Right hindlimb (tissue), 1 donor: ENCODE measurements at regions not wholly inside any gene's neighbourhood (a gene's known extent, or its start where the extent isn't known, plus 50 kb on each side); places are given as distances from the start of the nearest gene placed in this dataset.
"Not testable (repeated sequence)": the region's sequence is repeated elsewhere in the genome, so short reads cannot be mapped to it uniquely, and the experiment has no call there.

Experiments used
- DNase-seq: peaks from one replicate; pipeline ENCODE4 v3.0.0-alpha.2; 2018

DNA sequence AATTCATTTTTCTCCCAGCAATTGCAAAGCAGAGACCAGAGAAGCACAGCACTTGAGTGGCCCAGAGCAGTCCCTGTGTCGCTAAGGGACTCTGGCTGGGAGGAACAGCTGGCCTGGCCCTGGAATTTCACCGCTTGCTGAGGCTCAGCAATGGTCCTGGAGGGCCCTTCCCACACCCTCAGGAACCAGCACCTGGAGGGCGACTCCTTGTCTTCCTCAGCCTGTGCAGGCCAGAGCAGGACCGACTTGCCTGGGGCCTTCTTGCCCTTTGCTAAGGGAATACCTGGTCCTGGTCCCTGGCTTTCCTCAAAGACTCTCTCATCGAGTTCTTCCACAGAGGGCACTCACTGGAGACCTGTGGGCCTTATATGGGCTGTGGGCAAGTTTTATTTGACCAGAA lies 294.6 kb downstream of the RPLP1 start:
- DNase-seq = no peak

DNA sequence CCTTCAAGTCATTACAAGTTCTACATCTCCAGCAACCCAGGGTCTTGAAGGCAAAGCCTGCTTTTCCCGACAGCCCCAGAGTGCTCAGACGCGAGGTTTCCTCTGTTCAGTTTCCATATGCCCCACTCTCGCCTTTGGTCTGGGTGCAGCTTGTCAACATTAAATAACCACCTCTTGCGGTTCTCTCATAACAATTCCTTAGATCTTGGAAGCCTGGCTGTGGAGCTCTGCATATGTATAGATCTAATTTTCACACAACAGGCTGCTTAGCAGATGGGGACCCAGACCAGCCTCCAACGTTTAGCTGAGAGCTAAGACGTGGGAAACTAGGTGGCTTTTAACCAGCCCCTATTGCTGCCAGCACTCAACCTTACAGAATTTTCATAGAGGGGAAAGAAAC lies 295.5 kb downstream of the RPLP1 start:
- no peak for DNase-seq

DNA sequence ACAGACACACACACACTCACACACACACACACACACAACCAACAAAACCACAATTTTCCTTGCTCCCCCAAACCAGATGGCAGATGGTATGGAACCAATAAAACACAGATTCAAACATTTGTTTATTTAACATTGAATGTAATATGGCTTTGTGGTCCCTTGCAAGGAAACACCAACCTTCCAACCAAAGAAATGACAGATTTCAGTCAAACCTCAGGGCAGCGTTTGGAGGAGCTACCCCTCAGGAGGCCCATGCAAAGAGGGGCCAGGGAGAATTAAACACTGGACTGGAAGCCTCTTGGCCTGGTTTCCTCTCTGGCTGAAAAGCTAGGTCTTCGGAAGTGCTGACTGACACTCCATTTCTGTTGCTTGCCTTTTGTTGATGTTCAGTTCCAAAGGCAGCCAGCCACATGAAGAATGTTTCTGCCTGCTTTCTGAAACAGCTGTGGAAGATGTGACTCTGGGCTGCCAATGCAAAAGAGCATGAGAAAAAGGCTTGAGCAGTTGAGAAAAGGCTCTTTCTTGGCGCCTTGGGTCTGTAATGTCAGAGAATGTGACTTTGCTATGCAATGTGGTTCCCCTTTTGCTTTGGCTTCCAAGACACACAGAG lies 296.1 kb downstream of the RPLP1 start:
- peak; percentile 56 for DNase-seq

DNA sequence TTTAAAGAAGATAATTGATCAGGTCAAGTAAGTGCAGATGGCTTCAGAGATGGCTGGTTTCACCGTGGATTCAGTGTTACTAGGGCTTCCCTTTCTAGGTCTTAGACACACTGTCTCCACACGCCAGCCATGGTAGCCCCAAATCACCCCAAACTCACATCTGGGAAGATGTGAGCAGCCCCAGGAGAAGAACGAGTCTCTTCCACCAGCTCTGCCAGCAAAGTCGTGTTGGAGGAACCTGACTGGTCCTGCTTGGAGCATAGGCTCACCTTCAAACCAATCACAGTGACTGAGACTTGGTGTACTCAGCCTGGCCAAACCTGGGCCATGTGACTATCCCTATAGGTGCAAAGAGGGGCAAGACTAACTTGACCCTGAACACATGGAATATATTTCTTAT lies 296.7 kb downstream of the RPLP1 start:
- DNase-seq = no peak

DNA sequence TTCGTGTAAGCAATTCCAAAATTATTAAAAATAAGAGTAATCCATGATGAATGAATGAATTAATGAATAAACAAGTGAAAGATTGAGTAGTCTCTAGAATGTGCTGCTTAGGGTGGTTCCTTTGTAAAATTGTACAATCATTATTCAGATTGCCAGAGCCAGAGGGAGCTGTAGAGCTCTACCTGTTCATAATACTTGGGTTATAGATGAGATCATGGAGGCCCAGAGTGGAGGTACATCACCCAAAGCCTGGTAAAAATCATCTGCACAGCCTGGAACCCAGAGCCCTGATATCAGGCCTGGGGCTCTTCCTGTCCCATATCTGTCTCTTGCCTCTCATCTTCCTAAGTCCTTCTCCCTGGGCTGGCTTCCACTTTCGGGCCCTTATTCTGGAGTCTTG lies 297.2 kb downstream of the RPLP1 start:
- no peak for DNase-seq

DNA sequence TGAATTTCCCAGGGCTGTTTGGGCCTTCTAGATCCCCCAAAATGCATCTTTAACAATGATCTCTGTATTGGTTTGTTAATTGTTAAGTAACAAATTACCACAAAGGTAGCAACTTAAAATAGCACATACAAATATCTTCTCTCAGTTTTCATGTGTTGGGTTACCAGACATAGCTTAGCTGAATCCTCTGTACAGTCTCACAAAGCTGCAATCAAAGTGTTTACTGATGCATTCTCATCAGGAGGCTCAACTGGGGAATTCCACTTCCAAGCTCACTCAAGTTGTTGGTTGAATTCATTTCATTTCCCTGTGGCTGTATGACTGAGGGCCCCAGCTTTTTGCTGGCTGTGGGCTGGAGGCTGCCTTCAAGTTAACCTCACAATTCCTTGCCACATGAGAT lies 297.6 kb downstream of the RPLP1 start:
- DNase-seq = no peak

DNA sequence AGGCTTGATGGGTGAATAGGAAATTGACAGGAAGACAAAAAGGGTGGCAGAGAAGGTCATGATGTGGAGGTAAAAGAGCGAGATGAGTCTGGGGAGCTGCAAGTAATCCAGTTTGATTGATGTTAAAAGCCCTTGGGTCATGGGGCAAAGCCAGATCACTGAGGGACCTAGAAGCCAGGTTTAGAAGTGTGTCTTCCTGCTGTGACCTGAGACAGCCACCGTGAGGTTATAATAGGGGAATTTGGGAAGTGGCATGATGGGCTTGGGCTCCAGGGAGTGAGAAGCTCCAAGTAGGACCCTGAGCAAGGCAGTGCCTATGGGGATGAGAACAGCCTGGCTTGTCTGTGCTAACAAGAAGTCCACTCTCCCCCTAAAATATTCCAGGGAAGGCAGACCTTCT lies 298.5 kb downstream of the RPLP1 start:
- no peak for DNase-seq

DNA sequence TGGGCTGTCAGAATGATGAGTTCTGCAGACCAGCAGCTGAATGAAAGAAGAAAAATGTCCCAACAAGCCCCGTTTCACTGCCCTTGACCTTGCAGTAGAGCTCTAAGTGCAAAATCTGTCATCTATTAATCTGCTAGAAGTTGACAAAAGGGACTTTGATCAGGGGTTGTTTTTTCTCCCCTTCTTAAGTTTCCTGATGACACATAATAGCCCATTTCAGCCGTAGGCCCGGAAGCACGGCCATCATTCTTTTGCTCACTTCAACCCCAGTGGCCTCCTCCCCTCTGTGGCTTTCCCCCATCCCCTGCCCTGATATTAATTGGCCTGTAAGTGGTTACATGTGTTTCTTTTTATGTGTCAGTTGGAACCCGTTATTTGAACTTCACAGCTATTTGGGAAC lies 298.9 kb downstream of the RPLP1 start:
- DNase-seq = no peak

DNA sequence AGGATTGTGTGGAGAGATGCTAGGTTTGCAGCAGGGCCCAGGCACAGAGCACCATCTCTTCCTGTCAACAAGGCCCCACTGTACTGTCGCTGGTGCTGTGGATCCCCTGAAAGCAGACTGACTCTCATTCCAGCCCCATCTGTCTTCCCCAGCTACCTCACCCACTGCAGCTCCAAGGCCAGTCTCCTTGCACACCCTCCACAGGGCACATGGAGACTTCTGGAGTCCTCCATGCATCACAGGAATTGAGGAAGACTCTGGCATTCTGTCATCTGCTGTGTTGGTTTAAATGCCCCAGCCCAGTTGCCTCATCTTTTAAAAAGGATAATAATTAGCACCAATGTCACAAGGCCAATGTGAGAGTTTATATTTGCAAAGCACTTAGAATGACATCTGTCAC lies 301.2 kb downstream of the RPLP1 start:
- DNase-seq = no peak

DNA sequence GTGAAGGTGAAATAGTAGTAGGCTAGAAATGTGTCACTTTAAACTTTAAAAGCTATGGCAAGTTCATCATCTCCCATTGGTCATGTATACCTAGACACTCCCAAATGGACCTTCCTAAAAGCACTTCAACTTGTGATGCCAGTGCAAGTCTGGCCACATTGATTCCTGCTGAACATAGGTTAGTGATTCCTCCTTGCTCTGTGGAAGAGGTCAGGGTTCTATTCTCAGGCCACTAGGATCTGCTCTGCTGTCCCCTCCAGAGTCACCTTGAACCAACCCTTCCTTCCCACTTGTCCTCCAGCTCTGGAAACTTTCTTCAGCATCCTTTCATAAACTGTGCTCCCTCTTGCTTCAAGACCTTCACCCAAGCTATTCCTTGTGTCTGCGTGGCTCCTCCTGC lies 301.7 kb downstream of the RPLP1 start:
- DNase-seq = no peak

DNA sequence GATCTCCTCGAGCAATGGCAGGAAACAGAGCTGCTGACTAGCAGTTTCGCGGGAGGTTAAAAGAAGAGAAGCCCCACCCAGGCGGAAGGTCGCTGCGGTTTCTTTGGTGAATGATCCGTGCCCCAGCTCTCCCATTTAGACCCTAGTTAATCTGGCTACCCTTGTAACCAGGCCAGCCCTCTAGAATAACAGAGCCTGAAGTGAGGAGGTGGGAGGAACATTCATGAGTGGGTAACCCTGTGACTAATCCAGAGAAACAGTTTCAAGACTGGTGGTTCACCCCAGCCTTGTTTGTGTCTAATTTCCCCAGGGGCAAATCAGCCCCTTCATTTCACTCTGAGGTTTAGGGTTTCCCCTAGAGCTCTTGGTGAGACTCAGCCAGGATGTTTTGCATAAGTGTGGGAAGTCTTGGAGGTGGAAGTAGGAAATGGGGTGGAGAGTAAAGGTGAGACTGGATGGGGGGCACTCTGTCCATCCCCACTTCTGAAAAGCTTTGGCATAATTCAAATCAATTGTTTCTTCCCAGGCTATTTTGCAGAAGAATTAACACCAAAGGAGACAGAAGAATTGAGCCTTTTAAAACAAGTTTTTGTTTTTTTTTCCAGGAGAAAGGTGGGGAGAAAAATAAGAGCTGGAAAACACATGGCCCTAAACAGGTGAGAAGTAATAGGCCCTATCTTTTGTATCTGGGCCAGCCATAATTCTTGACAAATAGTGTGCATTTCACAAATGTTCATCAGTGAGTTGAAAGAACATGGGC lies 303.1 kb downstream of the RPLP1 start:
- no peak for DNase-seq

DNA sequence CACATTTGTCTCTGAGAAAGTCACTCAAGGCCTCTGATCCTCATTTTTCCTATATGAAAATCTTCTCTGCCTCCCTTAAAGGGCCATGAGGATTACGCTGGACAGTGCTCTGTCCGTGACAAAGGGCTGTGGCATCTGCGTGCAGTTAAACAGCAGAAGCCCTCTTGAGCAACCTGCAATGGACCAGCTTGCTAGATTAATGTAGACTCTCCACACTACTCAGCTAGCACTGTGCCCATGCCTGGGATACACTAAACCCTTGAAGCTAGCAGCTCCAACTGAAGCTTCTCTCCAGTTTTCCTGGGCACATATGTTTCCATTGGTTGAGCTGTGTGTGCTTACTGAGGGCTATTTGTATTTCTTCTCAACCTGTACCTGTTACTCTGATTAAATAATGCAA lies 303.8 kb downstream of the RPLP1 start:
- no peak for DNase-seq

DNA sequence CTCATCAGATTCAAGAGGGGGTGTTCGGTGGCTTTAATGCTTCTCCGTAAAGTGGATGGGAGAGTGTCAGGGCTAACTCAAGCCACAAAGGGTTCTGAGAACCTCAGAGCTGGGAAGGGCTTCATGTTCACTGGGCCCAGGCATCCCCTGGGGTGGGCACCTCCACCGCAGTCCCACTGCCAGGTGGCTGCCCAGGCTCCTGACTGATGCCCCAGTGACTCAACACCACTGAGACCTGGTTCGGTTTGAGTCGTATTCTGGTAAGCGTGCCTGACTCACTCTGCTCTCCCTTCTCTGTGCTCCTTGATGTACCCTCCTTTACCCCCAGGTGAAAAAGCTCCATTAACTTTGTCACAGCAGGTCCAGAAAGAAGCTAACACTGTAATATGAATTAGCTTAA lies 304.6 kb downstream of the RPLP1 start:
- no peak for DNase-seq

DNA sequence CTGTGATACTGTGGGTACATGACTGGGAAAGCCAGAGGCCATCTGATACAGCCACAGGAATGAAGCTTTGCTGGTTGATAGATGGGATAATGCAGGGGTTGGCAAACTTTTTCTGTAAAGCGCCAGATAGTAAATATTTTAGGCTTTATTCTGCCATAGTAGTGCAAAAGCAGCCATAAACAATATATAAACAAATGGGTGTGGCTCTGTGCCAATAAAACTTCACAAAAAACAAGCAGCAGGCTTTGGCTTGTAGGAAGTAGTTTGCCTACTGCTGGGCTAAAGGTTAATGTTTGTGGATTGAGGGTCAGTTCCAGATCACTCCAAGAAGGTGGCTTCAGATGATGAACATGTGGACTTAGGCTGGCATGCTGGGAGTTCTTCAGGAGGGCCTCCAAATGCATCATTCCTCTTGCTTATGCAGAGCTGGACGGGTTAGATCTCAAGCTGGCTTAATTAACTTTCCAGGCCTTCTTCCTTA lies 305.7 kb downstream of the RPLP1 start:
- no peak for DNase-seq

DNA sequence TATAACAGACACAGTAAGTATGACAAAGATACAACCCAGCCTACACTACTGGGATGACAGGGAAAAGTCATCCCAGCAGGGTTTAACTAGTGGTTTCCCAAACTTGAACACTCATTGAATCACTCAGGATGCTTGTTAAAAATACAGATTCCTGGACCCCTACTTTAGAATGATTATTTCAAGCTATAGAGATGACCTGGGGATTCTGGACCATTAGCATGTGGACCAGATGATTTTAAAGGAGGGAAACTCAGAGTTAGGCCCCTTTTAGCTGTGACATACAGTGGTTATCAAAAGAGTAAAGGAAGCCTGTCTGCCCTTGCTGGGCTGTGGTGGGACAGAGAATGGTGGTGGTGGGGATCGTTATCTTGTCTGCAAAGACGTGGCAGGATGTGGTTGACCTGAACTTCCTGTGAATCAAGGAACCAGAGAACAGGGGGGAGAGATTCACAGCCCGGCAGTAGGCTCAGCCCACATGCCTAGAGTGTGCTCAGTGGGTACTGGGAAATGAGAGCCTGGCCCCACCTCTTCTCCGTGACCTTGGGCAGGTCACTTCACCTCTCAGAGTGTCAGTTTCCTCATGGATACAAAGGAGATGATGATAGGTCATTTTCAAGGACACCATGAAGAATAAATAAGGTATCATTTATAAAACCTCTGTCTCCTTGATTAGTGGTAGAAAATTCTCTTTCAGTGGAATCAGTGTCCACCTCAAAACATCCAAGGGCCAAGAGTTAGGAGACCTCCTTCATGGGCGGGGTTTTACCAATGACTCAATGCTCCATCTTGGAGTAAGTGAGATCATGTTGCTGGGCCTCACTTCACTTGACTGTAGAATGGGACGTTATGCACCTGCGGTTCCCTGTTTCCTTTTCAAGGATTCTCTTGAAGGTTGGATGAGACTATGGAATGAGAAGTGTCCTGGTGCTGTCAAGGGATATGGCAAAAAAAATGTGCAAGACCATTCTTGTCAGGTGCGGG lies 306.5 kb downstream of the RPLP1 start:
- DNase-seq = no peak

DNA sequence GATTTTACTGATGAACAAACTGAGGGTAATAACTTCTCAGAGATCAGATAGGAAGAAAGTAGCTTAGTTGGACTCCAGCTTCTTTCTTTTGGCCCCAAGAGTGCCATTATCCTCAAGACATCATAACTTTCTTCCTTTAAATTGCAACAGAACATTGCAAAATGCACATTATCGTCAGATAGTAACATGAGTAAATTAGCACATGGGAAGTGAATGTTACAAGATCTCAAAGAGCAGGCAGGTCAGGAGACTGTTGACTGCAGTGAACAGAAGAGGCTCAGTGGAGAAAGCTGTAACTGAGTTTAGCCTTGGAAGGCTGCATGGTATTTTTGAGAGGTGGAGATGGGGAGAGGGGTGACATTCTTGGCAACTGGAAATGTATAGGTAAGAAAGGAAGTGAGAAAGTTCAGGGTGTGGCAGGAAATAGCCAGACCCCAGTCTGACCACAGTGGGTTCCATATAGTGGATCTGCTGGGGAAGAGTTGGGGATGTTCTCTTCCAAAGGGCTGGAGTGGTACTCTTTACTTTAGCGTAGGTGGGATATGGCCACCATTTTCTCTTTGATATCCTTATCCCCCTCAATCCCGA lies 307.7 kb downstream of the RPLP1 start:
- DNase-seq = no peak

DNA sequence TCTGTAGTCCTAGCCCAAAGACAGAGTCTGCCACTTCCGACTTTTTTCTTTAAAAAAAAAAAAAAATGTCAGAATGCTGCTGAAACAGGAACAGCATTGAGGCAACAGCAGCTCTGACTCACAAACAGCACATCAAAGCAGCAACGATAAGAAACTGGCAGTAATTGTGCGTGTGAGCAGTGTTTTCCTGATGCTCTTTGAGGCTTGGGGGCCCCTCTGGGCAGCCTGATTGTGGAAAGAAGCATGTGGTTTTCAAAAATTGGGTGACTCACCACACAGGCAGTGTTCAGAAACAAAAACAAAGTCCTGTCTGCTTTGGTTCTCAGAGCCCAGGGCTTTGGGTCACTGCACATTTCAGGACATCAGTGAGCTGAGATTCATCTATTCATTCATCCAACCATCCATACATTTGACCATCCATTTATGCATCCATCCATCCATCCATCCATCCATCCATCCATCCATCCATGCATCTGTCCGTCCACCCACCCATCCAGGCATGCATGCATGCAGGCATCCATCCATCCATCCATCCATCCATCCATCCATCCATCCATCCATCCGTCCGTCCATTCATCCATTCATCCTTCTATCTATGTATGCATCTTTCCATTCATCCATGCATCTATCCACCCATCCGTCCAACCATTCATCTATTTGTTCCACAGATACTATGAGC lies 308.4 kb downstream of the RPLP1 start:
- DNase-seq = no peak

DNA sequence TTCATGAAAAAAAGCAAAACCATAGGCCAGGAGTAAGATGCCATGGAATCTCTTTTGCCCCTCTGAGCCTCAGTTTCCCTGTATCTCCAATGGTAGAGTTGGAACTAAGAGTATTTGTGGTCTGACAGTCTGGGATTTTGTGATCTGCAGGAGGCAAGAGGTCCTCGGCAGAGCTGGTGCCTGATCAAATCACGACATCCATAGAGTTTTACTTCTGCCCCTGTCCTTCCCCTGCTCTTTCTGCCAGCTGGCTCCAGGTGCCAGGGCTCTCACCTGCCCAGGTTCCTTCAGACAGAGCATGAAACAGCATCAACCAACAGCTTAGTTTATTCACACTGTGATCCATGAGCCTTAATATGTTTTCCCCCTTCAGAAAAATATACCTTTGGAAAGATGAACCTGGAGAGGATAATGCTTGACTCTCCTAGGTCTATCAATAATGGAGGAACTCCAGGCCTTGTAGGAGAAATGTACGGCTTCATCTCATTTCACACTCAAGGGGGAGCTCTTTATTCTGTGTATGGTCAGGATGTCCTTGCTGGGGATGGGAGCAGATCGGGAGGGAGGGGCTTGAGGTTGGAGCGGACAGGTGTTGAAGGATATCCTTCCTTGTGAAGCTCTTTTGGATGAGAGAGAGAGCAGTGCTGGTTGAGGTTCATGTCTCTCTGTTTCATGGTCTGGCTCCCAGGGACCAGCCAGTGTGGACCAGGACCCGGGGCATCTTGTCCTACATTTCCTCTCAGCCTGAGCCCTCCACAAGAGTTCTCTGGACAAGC lies 309.9 kb downstream of the RPLP1 start:
- DNase-seq = no peak

DNA sequence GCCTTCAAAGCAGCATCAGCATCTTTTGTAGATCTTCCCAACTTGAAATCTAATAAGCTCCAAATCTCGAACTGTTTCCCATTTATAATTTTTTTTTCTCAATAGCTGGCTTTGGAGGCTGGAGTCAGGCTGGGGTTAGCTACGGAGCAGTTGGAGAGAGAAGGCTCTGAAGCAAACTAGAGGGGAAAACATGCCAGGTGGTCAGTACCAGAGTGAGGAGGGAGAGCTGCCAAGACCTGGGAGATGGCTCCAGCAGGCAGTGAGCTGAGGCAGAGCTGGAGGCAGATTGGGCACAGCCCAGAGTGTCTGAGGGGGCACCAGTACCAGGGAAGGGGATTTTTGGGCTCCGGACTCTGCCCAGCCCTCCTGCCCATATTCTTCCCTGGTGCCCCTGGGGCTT lies 311.2 kb downstream of the RPLP1 start:
- no peak for DNase-seq

DNA sequence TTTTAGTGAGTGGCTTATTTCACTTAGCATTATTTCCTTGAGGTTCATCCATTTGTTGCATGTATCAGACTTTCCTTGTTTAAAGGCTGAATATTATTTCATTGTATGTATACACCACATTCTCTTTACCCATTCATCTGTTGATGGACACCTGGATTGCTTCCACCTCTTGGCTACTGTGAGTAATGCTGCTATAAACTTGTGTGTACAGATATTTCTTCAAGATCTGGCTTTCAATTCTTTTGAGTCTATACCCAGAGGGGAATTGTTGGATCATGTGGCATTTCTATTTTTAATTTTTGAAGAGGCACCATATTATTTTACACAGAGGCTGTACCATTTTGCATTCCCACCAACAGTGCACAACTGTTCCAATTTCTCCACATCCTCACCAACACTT lies 313.5 kb downstream of the RPLP1 start:
- no peak for DNase-seq

DNA sequence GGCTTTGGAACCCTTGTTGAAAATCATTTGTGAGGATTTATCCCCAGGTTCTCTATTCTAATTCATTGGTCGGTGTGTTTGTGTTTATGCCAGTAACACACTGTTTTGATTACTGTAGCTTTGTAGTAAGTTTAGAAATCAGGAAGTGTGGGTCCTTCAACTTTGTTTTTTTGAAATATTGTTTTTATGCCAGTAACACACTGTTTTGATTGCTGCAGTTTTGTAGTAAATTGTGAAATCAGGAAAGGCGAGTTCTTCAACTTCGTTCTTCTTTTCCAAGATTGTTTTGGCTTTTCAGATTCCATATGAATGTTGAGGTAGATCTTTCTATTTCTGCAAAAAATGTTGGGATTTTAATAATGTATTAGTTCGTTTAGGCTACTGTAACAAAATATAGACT lies 314.6 kb downstream of the RPLP1 start:
- DNase-seq = no peak

DNA sequence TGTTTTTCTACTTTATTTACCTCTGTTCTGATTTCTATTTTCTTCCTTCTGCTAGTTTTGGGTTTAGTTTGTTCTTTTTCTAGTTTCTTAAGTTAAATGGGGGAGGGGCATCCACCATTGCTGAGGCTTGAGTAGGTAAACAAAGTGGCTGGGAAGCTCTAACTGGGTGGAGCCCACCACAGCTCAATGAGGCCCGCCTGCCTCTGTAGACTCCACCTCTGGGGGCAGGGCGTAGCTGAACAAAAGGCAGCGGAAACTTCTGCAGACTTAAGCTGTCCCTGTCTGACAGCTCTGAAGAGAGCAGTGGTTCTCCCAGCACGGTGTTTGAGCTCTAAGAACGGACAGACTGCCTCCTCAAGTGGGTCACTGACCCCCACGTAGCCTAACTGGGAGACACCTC lies 316.7 kb downstream of the RPLP1 start:
- not testable (repeated sequence) for DNase-seq
